ENCODE measurements at regions not wholly inside any gene's neighbourhood (a gene's known extent, or its start where the extent isn't known, plus 50 kb on each side); places are given as distances from the start of the nearest gene placed in this dataset.

DNA sequence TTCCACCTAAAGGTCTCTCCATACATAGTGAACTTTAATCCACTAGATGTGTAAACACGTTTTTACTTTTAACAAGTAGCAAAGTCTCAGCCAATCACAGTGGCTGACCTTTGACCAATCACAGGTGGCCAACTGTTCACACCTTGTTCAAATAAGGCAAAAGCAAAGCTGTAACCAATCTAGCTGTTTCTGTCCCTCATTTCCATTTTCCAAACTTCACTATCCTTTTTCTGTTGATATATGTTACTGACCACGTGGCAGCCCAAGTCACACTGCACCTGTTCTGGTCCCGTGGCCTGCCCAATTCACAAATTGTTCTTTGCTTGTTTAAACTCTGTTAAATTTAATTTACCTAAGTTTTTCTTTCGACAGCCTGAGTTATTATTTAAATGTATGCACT is 393.5 kb upstream of the NETO1 start:
- Histone ChIP-seq H3K4me2 (ENCODE audit: low read depth, low read length, poor library complexity, severe bottlenecking) (no peak overlapping the region), H2AFZ (ENCODE audit: low read length) (no peak overlapping the region)

DNA sequence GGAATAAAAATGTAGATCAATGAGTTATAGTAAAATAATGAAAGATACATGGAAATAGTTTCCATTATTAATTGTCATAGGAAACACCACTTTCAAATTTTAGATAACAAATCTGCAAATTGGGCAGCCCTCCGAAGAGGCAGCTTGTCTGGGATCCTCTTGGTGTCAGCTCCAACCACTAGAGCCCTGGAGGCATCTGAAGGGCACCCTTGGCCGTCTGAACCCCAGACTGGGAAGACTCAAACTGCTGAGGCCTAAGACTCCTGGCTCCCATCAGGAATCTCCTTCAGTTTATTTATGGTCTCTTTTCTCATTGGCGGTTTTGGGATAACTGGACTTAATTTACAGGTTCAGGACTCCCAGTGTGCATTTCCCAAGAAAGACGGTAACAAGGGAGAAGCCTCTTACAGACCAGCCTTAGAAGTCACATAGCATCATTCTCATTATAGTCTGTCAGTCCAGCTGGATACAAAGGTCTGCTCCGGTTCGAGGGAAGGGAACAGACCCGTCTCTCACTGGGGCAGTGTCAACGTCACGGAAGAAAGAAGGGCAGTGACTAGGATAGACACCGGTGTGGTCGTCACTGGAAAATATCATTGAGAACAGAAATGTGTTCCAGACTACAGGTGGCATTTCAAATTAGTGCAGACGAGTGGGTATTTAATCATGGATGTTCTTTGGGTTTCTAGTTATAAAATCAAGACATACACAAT is 390.7 kb upstream of the NETO1 start:
- Histone ChIP-seq H3F3A (ENCODE audit: low read depth) (no peaks in the 10 kb centered on the region), H3K27me3 (ENCODE audit: insufficient read depth, low read length, poor library complexity, severe bottlenecking) (no peaks in the 10 kb centered on the region), H3K9me2 (replicated peaks; ENCODE audit: low read depth, low read length) (no peaks in the 10 kb centered on the region), H3K4me1 (ENCODE audit: insufficient read depth, low read length, poor library complexity, severe bottlenecking) (no peaks in the 10 kb centered on the region), H3K4me2 (ENCODE audit: low read depth, low read length, poor library complexity, severe bottlenecking) (no peak overlapping the region), H3K36me3 (ENCODE audit: insufficient read depth, low read length) (no peaks in the 10 kb centered on the region), H3K9ac (ENCODE audit: low read depth, low read length, poor library complexity, severe bottlenecking) (no peak overlapping the region), H2AFZ (ENCODE audit: low read length) (no peak overlapping the region), H3K79me2 (ENCODE audit: insufficient read depth, low read length) (no peaks in the 10 kb centered on the region), H3K9me3 (ENCODE audit: insufficient read depth, low read depth, low read length) (no peaks in the 10 kb centered on the region), H4K20me1 (ENCODE audit: insufficient read depth, low read length, poor library complexity, severe bottlenecking) (no peaks in the 10 kb centered on the region), H3K4me3 (ENCODE audit: low read length, poor library complexity, severe bottlenecking) (no peak overlapping the region)
- TF ChIP-seq, protein P1, sequence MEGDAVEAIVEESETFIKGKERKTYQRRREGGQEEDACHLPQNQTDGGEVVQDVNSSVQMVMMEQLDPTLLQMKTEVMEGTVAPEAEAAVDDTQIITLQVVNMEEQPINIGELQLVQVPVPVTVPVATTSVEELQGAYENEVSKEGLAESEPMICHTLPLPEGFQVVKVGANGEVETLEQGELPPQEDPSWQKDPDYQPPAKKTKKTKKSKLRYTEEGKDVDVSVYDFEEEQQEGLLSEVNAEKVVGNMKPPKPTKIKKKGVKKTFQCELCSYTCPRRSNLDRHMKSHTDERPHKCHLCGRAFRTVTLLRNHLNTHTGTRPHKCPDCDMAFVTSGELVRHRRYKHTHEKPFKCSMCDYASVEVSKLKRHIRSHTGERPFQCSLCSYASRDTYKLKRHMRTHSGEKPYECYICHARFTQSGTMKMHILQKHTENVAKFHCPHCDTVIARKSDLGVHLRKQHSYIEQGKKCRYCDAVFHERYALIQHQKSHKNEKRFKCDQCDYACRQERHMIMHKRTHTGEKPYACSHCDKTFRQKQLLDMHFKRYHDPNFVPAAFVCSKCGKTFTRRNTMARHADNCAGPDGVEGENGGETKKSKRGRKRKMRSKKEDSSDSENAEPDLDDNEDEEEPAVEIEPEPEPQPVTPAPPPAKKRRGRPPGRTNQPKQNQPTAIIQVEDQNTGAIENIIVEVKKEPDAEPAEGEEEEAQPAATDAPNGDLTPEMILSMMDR (conservative IDR thresholded peaks at IDR 0.05; ENCODE audit: low read length): no peak
- TF ChIP-seq EZH2phosphoT487 (IDR thresholded peaks at IDR 0.05; ENCODE audit: borderline replicate concordance): no peak

More for the DNA sequence above, 393.5 kb upstream of the NETO1 start:
- Histone ChIP-seq H3K9me2 (replicated peaks; ENCODE audit: low read depth, low read length) (no peaks in the 10 kb centered on the region), H3F3A (ENCODE audit: low read depth) (no peaks in the 10 kb centered on the region), H3K4me1 (ENCODE audit: insufficient read depth, low read length, poor library complexity, severe bottlenecking) (no peaks in the 10 kb centered on the region), H3K4me3 (ENCODE audit: low read length, poor library complexity, severe bottlenecking) (no peak overlapping the region), H4K20me1 (ENCODE audit: insufficient read depth, low read length, poor library complexity, severe bottlenecking) (no peaks in the 10 kb centered on the region), H3K9ac (ENCODE audit: low read depth, low read length, poor library complexity, severe bottlenecking) (no peak overlapping the region), H3K27me3 (ENCODE audit: insufficient read depth, low read length, poor library complexity, severe bottlenecking) (no peaks in the 10 kb centered on the region), H3K36me3 (ENCODE audit: insufficient read depth, low read length) (no peaks in the 10 kb centered on the region), H3K9me3 (ENCODE audit: insufficient read depth, low read depth, low read length) (no peaks in the 10 kb centered on the region), H3K79me2 (ENCODE audit: insufficient read depth, low read length) (no peaks in the 10 kb centered on the region)
- TF ChIP-seq, protein P1 (conservative IDR thresholded peaks at IDR 0.05; ENCODE audit: low read length): no peak
- TF ChIP-seq EZH2phosphoT487 (IDR thresholded peaks at IDR 0.05; ENCODE audit: borderline replicate concordance): no peak

DNA sequence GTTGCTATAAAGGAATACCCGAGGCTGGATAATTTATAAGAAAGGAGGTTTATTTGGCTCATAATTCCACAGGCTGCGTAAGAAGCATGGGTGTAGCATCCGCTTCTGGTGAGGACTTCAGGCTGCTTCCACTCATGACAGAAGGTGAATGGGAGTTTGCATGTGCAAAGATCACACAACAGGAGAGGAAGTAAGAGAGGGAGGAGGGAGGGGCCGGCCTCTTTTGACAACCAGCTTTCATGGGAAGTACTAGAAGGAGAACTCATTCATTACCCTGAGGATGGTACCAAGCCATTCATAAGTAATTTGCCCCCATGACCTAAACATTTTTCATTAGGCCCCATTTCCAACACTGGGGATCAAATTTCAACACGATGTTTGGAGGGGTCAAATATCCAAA is 386.8 kb upstream of the NETO1 start:
- no peaks in the 10 kb centered on the region for H4K20me1 ChIP-seq (ENCODE audit: insufficient read depth, low read length, poor library complexity, severe bottlenecking)
- no peaks in the 10 kb centered on the region for H3K79me2 ChIP-seq (ENCODE audit: insufficient read depth, low read length)
- no peaks in the 10 kb centered on the region for H3K4me1 ChIP-seq (ENCODE audit: insufficient read depth, low read length, poor library complexity, severe bottlenecking)
- no peak overlapping the region for H3K4me3 ChIP-seq (ENCODE audit: low read length, poor library complexity, severe bottlenecking)
- no peak overlapping the region for H3K9ac ChIP-seq (ENCODE audit: low read depth, low read length, poor library complexity, severe bottlenecking)
- H3K36me3 ChIP-seq (ENCODE audit: insufficient read depth, low read length): no peaks in the 10 kb centered on the region
- H3K27me3 ChIP-seq (ENCODE audit: insufficient read depth, low read length, poor library complexity, severe bottlenecking): no peaks in the 10 kb centered on the region
- TF ChIP-seq EZH2phosphoT487 (IDR thresholded peaks at IDR 0.05; ENCODE audit: borderline replicate concordance): no peak
- no peaks in the 10 kb centered on the region for H3K9me2 ChIP-seq (replicated peaks; ENCODE audit: low read depth, low read length)
- H2AFZ ChIP-seq (ENCODE audit: low read length): no peak overlapping the region
- no peak overlapping the region for H3K4me2 ChIP-seq (ENCODE audit: low read depth, low read length, poor library complexity, severe bottlenecking)
- H3K9me3 ChIP-seq (ENCODE audit: insufficient read depth, low read depth, low read length): no peaks in the 10 kb centered on the region
- H3F3A ChIP-seq (ENCODE audit: low read depth): no peaks in the 10 kb centered on the region

DNA sequence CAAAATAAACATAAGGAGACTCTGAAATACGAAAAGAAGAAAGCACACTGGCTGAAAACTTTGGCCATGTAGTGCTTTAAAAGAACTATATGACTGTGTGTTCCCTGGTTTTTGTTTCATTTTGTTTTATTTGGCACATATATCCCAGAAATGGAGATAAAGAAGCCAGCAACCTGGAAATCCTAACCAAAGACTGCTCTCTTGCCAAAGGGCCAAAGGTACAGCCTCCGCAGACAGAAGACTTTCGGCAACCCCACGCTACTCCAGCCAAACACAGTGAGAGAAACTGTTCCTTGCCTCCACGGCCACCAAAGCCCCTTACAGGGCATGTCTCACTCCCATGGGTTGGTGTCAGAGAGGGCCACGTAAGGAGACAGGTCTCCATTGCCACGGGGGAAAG is 381.2 kb upstream of the NETO1 start:
- Histone ChIP-seq H3K79me2 (ENCODE audit: insufficient read depth, low read length) (no peaks in the 10 kb centered on the region), H3K4me2 (ENCODE audit: low read depth, low read length, poor library complexity, severe bottlenecking) (no peak overlapping the region), H3K27me3 (ENCODE audit: insufficient read depth, low read length, poor library complexity, severe bottlenecking) (no peaks in the 10 kb centered on the region), H3K4me3 (ENCODE audit: low read length, poor library complexity, severe bottlenecking) (no peak overlapping the region), H4K20me1 (ENCODE audit: insufficient read depth, low read length, poor library complexity, severe bottlenecking) (no peaks in the 10 kb centered on the region), H3K9me3 (ENCODE audit: insufficient read depth, low read depth, low read length) (no peaks in the 10 kb centered on the region), H3K36me3 (ENCODE audit: insufficient read depth, low read length) (no peaks in the 10 kb centered on the region), H3F3A (ENCODE audit: low read depth) (no peaks in the 10 kb centered on the region), H3K9ac (ENCODE audit: low read depth, low read length, poor library complexity, severe bottlenecking) (no peak overlapping the region), H3K9me2 (replicated peaks; ENCODE audit: low read depth, low read length) (no peaks in the 10 kb centered on the region), H2AFZ (ENCODE audit: low read length) (no peak overlapping the region), H3K4me1 (ENCODE audit: insufficient read depth, low read length, poor library complexity, severe bottlenecking) (no peaks in the 10 kb centered on the region)
- no peak for TF ChIP-seq EZH2phosphoT487 (IDR thresholded peaks at IDR 0.05; ENCODE audit: borderline replicate concordance)
- TF ChIP-seq, protein P1 (conservative IDR thresholded peaks at IDR 0.05; ENCODE audit: low read length): no peak

Data from Loucy (cell line).